Neural cell (in vitro differentiated cells): ENCODE measurements at regions not wholly inside any gene's neighbourhood (a gene's known extent, or its start where the extent isn't known, plus 50 kb on each side); places are given as distances from the start of the nearest gene placed in this dataset.

Experiments used
- H2AFZ ChIP-seq: fragments of 200-600, 300-800 bp; sonication (generic), shearing (Covaris generic); 2 replicates; pipeline ENCODE4 v1.6.0; 2014; ENCODE audit warnings: low read depth, mild to moderate bottlenecking, antibody characterized with exemption, low read length, moderate library complexity
- H3F3A ChIP-seq: fragments of 200-600 bp; shearing (Covaris generic); 2 replicates; pipeline ENCODE4 v1.6.1; 2016; ENCODE audit warnings: mild to moderate bottlenecking, moderate library complexity, mixed read lengths, antibody characterized with exemption, low read length; ENCODE audit not compliant: insufficient read depth, poor library complexity, severe bottlenecking
- H3K27ac ChIP-seq: fragments of 200-600, 300-800 bp; sonication (generic), shearing (Covaris generic); 2 replicates; pipeline ENCODE4 v1.5.1; 2014; ENCODE audit warnings: mild to moderate bottlenecking, low read length, moderate library complexity
- H3K27me3 ChIP-seq: fragments of 300-800, 200-600 bp; sonication (generic), shearing (Covaris generic); 2 replicates; pipeline ENCODE4 v1.6.0; 2014; ENCODE audit warnings: mild to moderate bottlenecking, low read depth, low read length, moderate library complexity; ENCODE audit not compliant: insufficient read depth
- H3K36me3 ChIP-seq: fragments of 300-800, 200-600 bp; sonication (generic), shearing (Covaris generic); 2 replicates; pipeline ENCODE4 v1.5.1; 2014; ENCODE audit warnings: mild to moderate bottlenecking, antibody characterized with exemption, low read length, moderate library complexity; ENCODE audit not compliant: insufficient read depth
- H3K4me2 ChIP-seq: fragments of 300-800, 200-600 bp; sonication (generic), shearing (Covaris generic); 2 replicates; pipeline ENCODE4 v1.6.0; 2014; ENCODE audit warnings: mild to moderate bottlenecking, low read length
- H3K4me3 ChIP-seq: fragments of 300-800, 200-600 bp; sonication (generic), shearing (Covaris generic); 2 replicates; pipeline ENCODE4 v1.5.1; 2014; ENCODE audit warnings: mild to moderate bottlenecking, low read length, moderate library complexity
- H3K79me2 ChIP-seq: fragments of 200-600 bp; shearing (Covaris generic); replicated peaks from 2 replicates; pipeline ENCODE4 v1.6.0; 2014; ENCODE audit warnings: mild to moderate bottlenecking, low read length, moderate library complexity; ENCODE audit not compliant: insufficient read depth
- H3K9ac ChIP-seq: fragments of 300-800, 200-600 bp; sonication (generic), shearing (Covaris generic); 2 replicates; pipeline ENCODE4 v1.6.1; 2016; ENCODE audit warnings: mild to moderate bottlenecking, low read length, mixed read lengths
- H3K9me2 ChIP-seq: fragments of 200-600 bp; shearing (Covaris generic); 2 replicates; pipeline ENCODE4 v1.6.1; 2016; ENCODE audit warnings: mild to moderate bottlenecking, low read length, mixed read lengths; ENCODE audit not compliant: insufficient read depth
- H3K9me3 ChIP-seq: fragments of 200-600, 300-800 bp; sonication (generic), shearing (Covaris generic); 2 replicates; pipeline ENCODE4 v1.6.1; 2016; ENCODE audit warnings: mild to moderate bottlenecking, mixed run types, low read length, moderate library complexity, mixed read lengths
- H4K20me1 ChIP-seq: fragments of 200-600 bp; shearing (Covaris generic); 2 replicates; pipeline ENCODE4 v1.6.1; 2016; ENCODE audit warnings: mild to moderate bottlenecking, mixed run types; ENCODE audit not compliant: insufficient read depth
- CTCF ChIP-seq: fragments of 450-650 bp; IDR thresholded peaks from 2 replicates; pipeline ENCODE4 v1.5.1; 2014; ENCODE audit warnings: antibody characterized with exemption, mild to moderate bottlenecking, moderate library complexity; ENCODE audit not compliant: poor library complexity, severe bottlenecking
- EP300 ChIP-seq: fragments of 450-650 bp; conservative IDR thresholded peaks from 2 replicates; pipeline ENCODE4 v1.6.1; 2014; ENCODE audit warnings: antibody characterized with exemption, mild to moderate bottlenecking, moderate library complexity; ENCODE audit not compliant: poor library complexity, severe bottlenecking
- EZH2 ChIP-seq: fragments of 200-600, 300-800 bp; shearing (Covaris generic), sonication (generic); IDR thresholded peaks from 2 replicates; pipeline ENCODE4 v1.6.1; 2014; ENCODE audit warnings: antibody characterized with exemption, low read length, borderline replicate concordance, mild to moderate bottlenecking; ENCODE audit not compliant: insufficient read depth, poor library complexity, severe bottlenecking
- MXI1 ChIP-seq: fragments of 450-650 bp; conservative IDR thresholded peaks from 2 replicates; pipeline ENCODE4 v1.6.1; 2014; ENCODE audit warnings: antibody characterized with exemption, mild to moderate bottlenecking; ENCODE audit not compliant: poor library complexity, severe bottlenecking
- POLR2AphosphoS5 ChIP-seq: IDR thresholded peaks from 2 replicates; pipeline ENCODE4 v1.6.1; 2012
- RAD21 ChIP-seq: fragments of 450-650 bp; conservative IDR thresholded peaks from 2 replicates; pipeline ENCODE4 v1.6.1; 2014; ENCODE audit warnings: antibody characterized with exemption, mild to moderate bottlenecking, moderate library complexity
- REST ChIP-seq: IDR thresholded peaks from 2 replicates; pipeline ENCODE4 v1.6.1; 2012; ENCODE audit warnings: borderline replicate concordance
- SMC3 ChIP-seq: fragments of 450-650 bp; conservative IDR thresholded peaks from 2 replicates; pipeline ENCODE4 v1.6.1; 2014; ENCODE audit warnings: antibody characterized with exemption, mild to moderate bottlenecking, moderate library complexity; ENCODE audit not compliant: poor library complexity
- TAF1 ChIP-seq: IDR thresholded peaks from 2 replicates; pipeline ENCODE4 v1.6.1; 2012; ENCODE audit warnings: low read depth

- no peaks in the 10 kb centered on the region for H3K9me3 ChIP-seq
- H3K4me2 ChIP-seq: no peak overlapping the region
- no peaks in the 10 kb centered on the region for H3F3A ChIP-seq
- no peak for TF ChIP-seq MXI1
- no peak for TF ChIP-seq EZH2
- TF ChIP-seq POLR2AphosphoS5: no peak
- TF ChIP-seq RAD21: no peak
- no peak for TF ChIP-seq TAF1
- TF ChIP-seq SMC3: no peak
- no peak for TF ChIP-seq EP300
- TF ChIP-seq CTCF: no peak
- TF ChIP-seq REST: no peak
- H3K9me2 ChIP-seq: no peaks in the 10 kb centered on the region
- no peak overlapping the region for H3K9ac ChIP-seq
- H3K4me3 ChIP-seq: no peak overlapping the region
- no peak overlapping the region for H3K27ac ChIP-seq
- no peaks in the 10 kb centered on the region for H4K20me1 ChIP-seq
- H3K27me3 ChIP-seq: no peaks in the 10 kb centered on the region
- H3K36me3 ChIP-seq: no peaks in the 10 kb centered on the region
- H2AFZ ChIP-seq: no peak overlapping the region
- no peaks in the 10 kb centered on the region for H3K79me2 ChIP-seq
Measured at GRCh38 chr9:27950382-27950781, 377.1 kb upstream of the C9orf72 start.

- Histone ChIP-seq H4K20me1 (no peaks in the 10 kb centered on the region), H3F3A (no peaks in the 10 kb centered on the region), H3K9me2 (no peaks in the 10 kb centered on the region), H3K36me3 (no peaks in the 10 kb centered on the region), H3K9ac (no peak overlapping the region), H3K4me3 (no peak overlapping the region), H3K9me3 (no peaks in the 10 kb centered on the region), H2AFZ (no peak overlapping the region), H3K27ac (peak overlapping the region; percentile 2), H3K4me2 (no peak overlapping the region), H3K79me2 (no peaks in the 10 kb centered on the region), H3K27me3 (no peaks in the 10 kb centered on the region)
- TF ChIP-seq REST (no peak), CTCF (no peak), TAF1 (no peak), POLR2AphosphoS5 (peak; percentile 68), RAD21 (no peak), EZH2 (no peak), SMC3 (no peak), EP300 (peak; percentile 90), MXI1 (no peak)
Measured at GRCh38 chr9:27954858-27955257, 381.6 kb upstream of the C9orf72 start.
